ENCODE measurements at regions not wholly inside any gene's neighbourhood (a gene's known extent, or its start where the extent isn't known, plus 50 kb on each side); places are given as distances from the start of the nearest gene placed in this dataset.
"Not testable (repeated sequence)": the region's sequence is repeated elsewhere in the genome, so short reads cannot be mapped to it uniquely, and the experiment has no call there.

GRCh38 chr14:30410986-30411385 is 148.0 kb upstream of the G2E3 start:
- Histone ChIP-seq H3K4me3 (no peak overlapping the region), H3K9me3 (no peaks in the 10 kb centered on the region), H3K36me3 (no peaks in the 10 kb centered on the region), H3K4me1 (no peaks in the 10 kb centered on the region), H3K27me3 (no peaks in the 10 kb centered on the region), H3K27ac (replicated peaks in 1 of 4) (no peak overlapping the region)
- intact Hi-C loops (cut with DNase I) = no loop called here
- DNase-seq (ENCODE audit: extremely low spot score) = no peak
- WGBS = 90% methylated on average over 4 of the region's 4 CpGs
- no peak for TF ChIP-seq CTCF (IDR thresholded peaks at IDR 0.05)
- no peak for TF ChIP-seq EP300 (IDR thresholded peaks at IDR 0.05)
- no peak for TF ChIP-seq POLR2AphosphoS5 (IDR thresholded peaks at IDR 0.05)

- H3K4me3 ChIP-seq; H3K27me3 ChIP-seq; H3K9me3 ChIP-seq; H3K4me1 ChIP-seq; H3K36me3 ChIP-seq; DNase-seq (ENCODE audit: extremely low spot score); H3K27ac ChIP-seq (replicated peaks in 1 of 4); intact Hi-C loops (cut with DNase I): not testable (repeated sequence)
- WGBS = 83% methylated on average over 8 of the region's 8 CpGs
Observed at GRCh38 chr14:30413184-30413583, 145.8 kb upstream of the G2E3 start.

- no peak overlapping the region for H3K27ac ChIP-seq (replicated peaks in 1 of 4)
- H3K4me3 ChIP-seq = no peak overlapping the region
- peaks cover 0 to 13% (median 5%) of the 10 kb centered on the region in 4 donors for H3K4me1 ChIP-seq
- DNase-seq (ENCODE audit: extremely low spot score) = no peak
- H3K27me3 ChIP-seq = no peaks in the 10 kb centered on the region
- 97% methylated on average over 1 of the region's 1 CpG for WGBS
- H3K9me3 ChIP-seq = no peaks in the 10 kb centered on the region
- TF ChIP-seq POLR2A (IDR thresholded peaks at IDR 0.05; ENCODE audit: low read depth) (no peak), CTCF (IDR thresholded peaks at IDR 0.05) (no peak), POLR2AphosphoS5 (IDR thresholded peaks at IDR 0.05) (no peak), EP300 (IDR thresholded peaks at IDR 0.05) (no peak)
- intact Hi-C loops (cut with DNase I) = no loop called here
- no peaks in the 10 kb centered on the region for H3K36me3 ChIP-seq
Observed at GRCh38 chr14:30417121-30417520, 141.8 kb upstream of the G2E3 start.

GRCh38 chr14:30417999-30418398 is 141.0 kb upstream of the G2E3 start:
- Histone ChIP-seq H3K4me1 (peaks cover 0 to 13% (median 5%) of the 10 kb centered on the region in 4 donors), H3K27me3 (no peaks in the 10 kb centered on the region), H3K9me3 (no peaks in the 10 kb centered on the region), H3K36me3 (no peaks in the 10 kb centered on the region), H3K4me3 (no peak overlapping the region), H3K27ac (replicated peaks in 1 of 4) (no peak overlapping the region)
- intact Hi-C loops (cut with DNase I) = no loop called here
- TF ChIP-seq EP300 (IDR thresholded peaks at IDR 0.05) = no peak
- no peak for TF ChIP-seq POLR2AphosphoS5 (IDR thresholded peaks at IDR 0.05)
- TF ChIP-seq POLR2A (IDR thresholded peaks at IDR 0.05; ENCODE audit: low read depth) = no peak
- no peak for TF ChIP-seq CTCF (IDR thresholded peaks at IDR 0.05)
- 62% methylated on average over 1 of the region's 1 CpG for WGBS
- DNase-seq (ENCODE audit: extremely low spot score) = no peak

- no peak for DNase-seq (ENCODE audit: extremely low spot score)
- TF ChIP-seq CTCF (IDR thresholded peaks at IDR 0.05) (no peak), POLR2AphosphoS5 (IDR thresholded peaks at IDR 0.05) (no peak), POLR2A (IDR thresholded peaks at IDR 0.05; ENCODE audit: low read depth) (no peak)
- Histone ChIP-seq H3K27me3 (no peaks in the 10 kb centered on the region), H3K4me1 (peaks cover 0 to 13% (median 5%) of the 10 kb centered on the region in 4 donors), H3K4me3 (no peak overlapping the region), H3K36me3 (no peaks in the 10 kb centered on the region), H3K27ac (replicated peaks in 1 of 4) (no peak overlapping the region), H3K9me3 (no peaks in the 10 kb centered on the region)
- intact Hi-C loops (cut with DNase I) = no loop called here
Observed at GRCh38 chr14:30419037-30419436, 139.9 kb upstream of the G2E3 start.

All from esophagus muscularis mucosa (tissue), 4 donors.